ENCODE measurements at regions not wholly inside any gene's neighbourhood (a gene's known extent, or its start where the extent isn't known, plus 50 kb on each side); places are given as distances from the start of the nearest gene placed in this dataset.

GRCh38 chr11:39932966-39933365, 1526.5 kb downstream of the LRRC4C start:
- TF ChIP-seq CTCF (IDR thresholded peaks at IDR 0.05) (no peak), EZH2 (IDR thresholded peaks at IDR 0.05; ENCODE audit: borderline replicate concordance, insufficient read depth, low read depth, low read length, poor library complexity, severe bottlenecking) (no peak)

Data from B cell (primary cell).